HCT116 (cell line): ENCODE measurements at regions not wholly inside any gene's neighbourhood (a gene's known extent, or its start where the extent isn't known, plus 50 kb on each side); places are given as distances from the start of the nearest gene placed in this dataset.

Experiments
- ATAC-seq: fragments of 200-7000 bp; cut with Tn5 transposase; 2 replicates; pipeline ENCODE4 v1.9.1; 2020; ENCODE audit warnings: mild to moderate bottlenecking, moderate library complexity
- BruUV-seq: library from RNA; stranded (reverse); fragments of 400-500 nt; replicated peaks from 2 replicates; lab custom pipeline; 2021; lab: Mats Ljungman, UMichigan
- CTCF ChIA-PET: fragments of 300-600 bp; sonication (Branson Sonifier 250); formaldehyde crosslinking; loops from one replicate; lab custom pipeline; 2021; ENCODE audit warnings: antibody characterized with exemption; lab: Charles Lee
- POLR2A ChIA-PET: fragments of 300-600, 350-600 bp; sonication (Branson Sonifier 250); formaldehyde crosslinking; loops from one replicate; lab custom pipeline; 2021; ENCODE audit warnings: antibody characterized with exemption; lab: Charles Lee
- RAD21 ChIA-PET, 2 experiments: fragments of 300-600 bp; sonication (Branson Sonifier 250); formaldehyde crosslinking; loops; one replicate each; lab custom pipeline; 2023; ENCODE audit warnings: low total read pairs in 2 of 2; ENCODE audit not compliant: uncharacterized antibody in 2 of 2, unreplicated experiment in 2 of 2, low non-redundant PET in 1 of 2; lab: Charles Lee
- DNase-seq: peaks from one replicate; pipeline ENCODE4 v3.0.0-alpha.2; 2010; ENCODE audit warnings: low read depth, low spot score
- H2AFZ ChIP-seq: fragments of 200-600 bp; shearing (Covaris generic), sonication (generic); 2 replicates; pipeline ENCODE4 v1.6.1; 2017; ENCODE audit warnings: low read depth, mixed run types, mixed read lengths, antibody characterized with exemption, low read length; ENCODE audit not compliant: poor library complexity, severe bottlenecking
- H3K27ac ChIP-seq: 2 replicates; pipeline ENCODE4 v1.5.1; 2012; ENCODE audit warnings: low read depth, low read length
- H3K27me3 ChIP-seq: fragments of 200-600 bp; sonication (generic); 2 replicates; pipeline ENCODE4 v1.6.1; 2016; ENCODE audit warnings: mixed run types, low read length, mixed read lengths; ENCODE audit not compliant: insufficient read depth
- H3K36me3 ChIP-seq, 2 experiments: fragments of 200-500 bp in 1 of 2; fragments of 200-600 bp in 1 of 2; sonication (Bioruptor generic) in 1 of 2; sonication (generic) in 1 of 2; 2 replicates each; pipeline versions ENCODE4 v1.5.1 to v1.6.1; 2014 to 2016; ENCODE audit warnings: low read length in 2 of 2, inconsistent platforms in 1 of 2, mixed read lengths in 1 of 2, mixed run types in 1 of 2; ENCODE audit not compliant: insufficient read depth in 2 of 2, control insufficient read depth in 1 of 2
- H3K4me1 ChIP-seq, 2 experiments: fragments of 200-600 bp in 1 of 2; sonication (generic) in 1 of 2; 2 replicates each; pipeline versions ENCODE4 v1.5.1 to v1.6.1; 2012 to 2017; ENCODE audit warnings: low read length in 2 of 2, inconsistent platforms in 1 of 2, mild to moderate bottlenecking in 1 of 2, mixed read lengths in 1 of 2, mixed run types in 1 of 2, moderate library complexity in 1 of 2; ENCODE audit not compliant: insufficient read depth in 2 of 2, control insufficient read depth in 1 of 2
- H3K4me2 ChIP-seq: fragments of 200-600 bp; sonication (generic); 2 replicates; pipeline ENCODE4 v1.6.1; 2017; ENCODE audit warnings: mixed run types, low read length, mixed read lengths
- H3K4me3 ChIP-seq, 2 experiments: fragments of 200-600 bp in 1 of 2; sonication (generic) in 1 of 2; replicated peaks in 1 of 2; 2 replicates each; pipeline ENCODE4 v1.5.1; 2011 to 2016; ENCODE audit warnings: low read length in 2 of 2, control low read depth in 1 of 2, low read depth in 1 of 2, mild to moderate bottlenecking in 1 of 2, mixed read lengths in 1 of 2, mixed run types in 1 of 2
- H3K79me2 ChIP-seq: fragments of 200-600 bp; sonication (generic); 2 replicates; pipeline ENCODE4 v1.6.1; 2017; ENCODE audit warnings: mild to moderate bottlenecking, mixed run types, low read length, moderate library complexity, mixed read lengths; ENCODE audit not compliant: insufficient read depth
- H3K9ac ChIP-seq: fragments of 200-600 bp; sonication (generic); 2 replicates; pipeline ENCODE4 v1.6.1; 2016; ENCODE audit warnings: low read length, mixed read lengths
- H3K9me2 ChIP-seq: fragments of 200-600 bp; sonication (generic), shearing (Covaris generic); 2 replicates; pipeline ENCODE4 v1.6.1; 2017; ENCODE audit warnings: mixed run types, mild to moderate bottlenecking, moderate library complexity; ENCODE audit not compliant: insufficient read depth
- H3K9me3 ChIP-seq, 2 experiments: fragments of 200-500 bp in 1 of 2; fragments of 200-600 bp in 1 of 2; sonication (Bioruptor generic) in 1 of 2; sonication (generic) in 1 of 2; 2 replicates each; pipeline ENCODE4 v1.6.1; 2014 to 2017; ENCODE audit warnings: low read length in 2 of 2, mixed read lengths in 2 of 2, inconsistent platforms in 1 of 2, low read depth in 1 of 2, mild to moderate bottlenecking in 1 of 2, mixed run types in 1 of 2, moderate library complexity in 1 of 2; ENCODE audit not compliant: control insufficient read depth in 1 of 2, insufficient read depth in 1 of 2
- H4K20me1 ChIP-seq: fragments of 200-600 bp; sonication (generic), shearing (Covaris generic); 2 replicates; pipeline ENCODE4 v1.6.1; 2017; ENCODE audit warnings: mixed run types, mild to moderate bottlenecking, moderate library complexity; ENCODE audit not compliant: insufficient read depth
- CBX3 ChIP-seq: IDR thresholded peaks from 2 replicates; pipeline ENCODE4 v1.6.1; 2012; ENCODE audit warnings: low read depth
- CEBPB ChIP-seq: IDR thresholded peaks from 2 replicates; pipeline ENCODE4 v1.6.1; 2012; ENCODE audit warnings: low read depth
- ELF1 ChIP-seq: IDR thresholded peaks from 2 replicates; pipeline ENCODE4 v1.6.1; 2012; ENCODE audit warnings: low read depth, borderline replicate concordance
- EZH2 ChIP-seq: fragments of 200-600 bp; sonication (generic); IDR thresholded peaks from 2 replicates; pipeline ENCODE4 v1.6.1; 2017; ENCODE audit warnings: antibody characterized with exemption, mixed run types
- EZH2phosphoT487 ChIP-seq: fragments of 200-600 bp; IDR thresholded peaks from 2 replicates; pipeline ENCODE4 v1.6.1; 2018; ENCODE audit warnings: antibody characterized with exemption, borderline replicate concordance
- FOSL1 ChIP-seq: IDR thresholded peaks from 2 replicates; pipeline ENCODE4 v1.6.1; 2012; ENCODE audit warnings: low read depth
- POLR2A ChIP-seq: IDR thresholded peaks from 2 replicates; pipeline ENCODE4 v1.7.0; 2011; ENCODE audit warnings: borderline replicate concordance; ENCODE audit not compliant: insufficient read depth, insufficient read length; ENCODE audit errors: extremely low read depth
- RAD21 ChIP-seq: IDR thresholded peaks from 2 replicates; pipeline ENCODE4 v1.6.1; 2012; ENCODE audit warnings: low read depth, mild to moderate bottlenecking
- SIN3A ChIP-seq: IDR thresholded peaks from 2 replicates; pipeline ENCODE4 v1.6.1; 2012; ENCODE audit warnings: low read depth
- SP1 ChIP-seq: IDR thresholded peaks from 2 replicates; pipeline ENCODE4 v1.6.1; 2012; ENCODE audit warnings: low read depth
- TCF7L2 ChIP-seq: IDR thresholded peaks from 2 replicates; pipeline ENCODE4 v1.7.0; 2011; ENCODE audit warnings: borderline replicate concordance, inconsistent platforms; ENCODE audit not compliant: insufficient read depth, insufficient read length; ENCODE audit errors: extremely low read depth
- YY1 ChIP-seq: IDR thresholded peaks from 2 replicates; pipeline ENCODE4 v1.6.1; 2011; ENCODE audit warnings: low read length, low read depth, moderate library complexity, mild to moderate bottlenecking; ENCODE audit not compliant: insufficient replicate concordance; ENCODE audit errors: extremely low read depth
- ZNF274 ChIP-seq: fragments of 200-500 bp; sonication (Bioruptor generic); IDR thresholded peaks from 2 replicates; pipeline ENCODE4 v1.6.1; 2014; ENCODE audit warnings: mild to moderate bottlenecking, low read depth, low read length, inconsistent platforms
- intact Hi-C: fragments of 100-400 bp; cut with micrococcal nuclease; formaldehyde crosslinking; loops from 2 replicates; pipeline ENCODE4 v1.10.0; 2022
- TF ChIP-seq, protein P1 (sequence below): IDR thresholded peaks from 2 replicates; pipeline ENCODE4 v1.6.1; 2012; ENCODE audit warnings: low read depth
- TF ChIP-seq, protein P2 (sequence below), 3 experiments: fragments of 200-600 bp in 1 of 3; sonication (generic) in 1 of 3; IDR thresholded peaks in 2 of 3; conservative IDR thresholded peaks in 1 of 3; 2 replicates each; pipeline ENCODE4 v1.5.1; 2012 to 2017; ENCODE audit warnings: low read depth in 2 of 3, low read length in 2 of 3, antibody characterized with exemption in 1 of 3, borderline replicate concordance in 1 of 3, control low read depth in 1 of 3, mild to moderate bottlenecking in 1 of 3, mixed read lengths in 1 of 3, mixed run types in 1 of 3, moderate library complexity in 1 of 3; ENCODE audit not compliant: insufficient read depth in 1 of 3
- TF ChIP-seq, protein P3 (sequence below): IDR thresholded peaks from 2 replicates; pipeline ENCODE4 v1.6.1; 2012

DNA sequence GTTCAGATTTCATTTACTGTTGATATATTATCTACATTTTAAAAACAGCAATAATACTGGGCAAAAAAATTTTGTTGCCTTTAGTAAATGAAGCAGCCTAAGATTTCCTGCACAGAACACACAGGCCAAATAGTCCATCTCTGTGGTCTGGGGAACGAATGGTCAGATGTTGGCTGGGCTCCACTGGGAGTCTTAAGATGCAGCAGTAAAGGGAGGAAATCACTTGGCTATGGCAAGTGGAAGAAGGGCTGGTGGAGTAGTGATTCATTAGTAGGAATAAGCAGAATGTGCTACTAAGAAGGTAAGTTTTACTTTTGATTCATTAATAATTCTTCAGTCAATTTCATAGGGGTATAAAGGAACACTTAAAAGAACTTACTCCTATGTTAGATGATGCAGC is 91.1 kb upstream of the ARRDC3 start:
- H4K20me1 ChIP-seq, result no peaks in the 10 kb centered on the region
- no peaks in the 10 kb centered on the region for H3K79me2 ChIP-seq
- ChIA-PET RAD21 (no interaction called here), POLR2A (no interaction called here), CTCF (no interaction called here)
- H3K27ac ChIP-seq, result no peak overlapping the region
- no peaks in the 10 kb centered on the region for H3K9me2 ChIP-seq
- no peak for DNase-seq
- intact Hi-C loops, result no loop called here
- H3K36me3 ChIP-seq, result no peaks in the 10 kb centered on the region
- H3K4me2 ChIP-seq, result no peak overlapping the region
- H3K4me3 ChIP-seq, result no peak overlapping the region
- peaks cover 0 to 6% of the 10 kb centered on the region in 2 experiments; a peak in 1 of 4 replicates for H3K4me1 ChIP-seq
- TF ChIP-seq EZH2, result no peak
- TF ChIP-seq, protein P1, sequence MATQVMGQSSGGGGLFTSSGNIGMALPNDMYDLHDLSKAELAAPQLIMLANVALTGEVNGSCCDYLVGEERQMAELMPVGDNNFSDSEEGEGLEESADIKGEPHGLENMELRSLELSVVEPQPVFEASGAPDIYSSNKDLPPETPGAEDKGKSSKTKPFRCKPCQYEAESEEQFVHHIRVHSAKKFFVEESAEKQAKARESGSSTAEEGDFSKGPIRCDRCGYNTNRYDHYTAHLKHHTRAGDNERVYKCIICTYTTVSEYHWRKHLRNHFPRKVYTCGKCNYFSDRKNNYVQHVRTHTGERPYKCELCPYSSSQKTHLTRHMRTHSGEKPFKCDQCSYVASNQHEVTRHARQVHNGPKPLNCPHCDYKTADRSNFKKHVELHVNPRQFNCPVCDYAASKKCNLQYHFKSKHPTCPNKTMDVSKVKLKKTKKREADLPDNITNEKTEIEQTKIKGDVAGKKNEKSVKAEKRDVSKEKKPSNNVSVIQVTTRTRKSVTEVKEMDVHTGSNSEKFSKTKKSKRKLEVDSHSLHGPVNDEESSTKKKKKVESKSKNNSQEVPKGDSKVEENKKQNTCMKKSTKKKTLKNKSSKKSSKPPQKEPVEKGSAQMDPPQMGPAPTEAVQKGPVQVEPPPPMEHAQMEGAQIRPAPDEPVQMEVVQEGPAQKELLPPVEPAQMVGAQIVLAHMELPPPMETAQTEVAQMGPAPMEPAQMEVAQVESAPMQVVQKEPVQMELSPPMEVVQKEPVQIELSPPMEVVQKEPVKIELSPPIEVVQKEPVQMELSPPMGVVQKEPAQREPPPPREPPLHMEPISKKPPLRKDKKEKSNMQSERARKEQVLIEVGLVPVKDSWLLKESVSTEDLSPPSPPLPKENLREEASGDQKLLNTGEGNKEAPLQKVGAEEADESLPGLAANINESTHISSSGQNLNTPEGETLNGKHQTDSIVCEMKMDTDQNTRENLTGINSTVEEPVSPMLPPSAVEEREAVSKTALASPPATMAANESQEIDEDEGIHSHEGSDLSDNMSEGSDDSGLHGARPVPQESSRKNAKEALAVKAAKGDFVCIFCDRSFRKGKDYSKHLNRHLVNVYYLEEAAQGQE, result no peak
- no peak for TF ChIP-seq ELF1
- no peak for TF ChIP-seq FOSL1
- no peak for TF ChIP-seq POLR2A
- no peak for TF ChIP-seq RAD21
- TF ChIP-seq TCF7L2, result no peak
- no peak overlapping the region for H3K9ac ChIP-seq
- BruUV-seq, result no TSS peak
- no peaks in the 10 kb centered on the region for H3K27me3 ChIP-seq
- H2AFZ ChIP-seq, result no peak overlapping the region
- no peak for ATAC-seq
- H3K9me3 ChIP-seq, result no peaks in the 10 kb centered on the region

DNA sequence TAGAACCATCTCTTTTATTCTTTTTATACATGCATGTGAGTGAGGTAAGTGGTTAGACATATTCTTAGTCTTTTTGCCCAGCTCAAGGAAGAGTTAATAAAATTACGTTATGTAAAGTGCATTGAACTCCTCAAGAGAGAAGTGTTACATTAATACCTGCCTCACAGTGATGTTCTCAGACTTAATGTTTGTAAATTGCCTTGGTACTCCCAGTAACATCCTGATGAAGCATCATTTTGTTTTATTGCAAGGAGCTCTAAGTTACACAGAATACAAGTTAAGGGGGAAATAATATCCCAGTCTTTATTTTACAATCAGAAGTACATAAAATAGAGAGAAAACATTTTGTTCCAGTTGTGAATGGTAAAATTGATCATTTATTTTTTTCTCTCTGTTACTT is 89.5 kb upstream of the ARRDC3 start:
- BruUV-seq, result no TSS peak
- CTCF ChIA-PET, result no interaction called here
- TF ChIP-seq POLR2A (no peak), SIN3A (no peak), FOSL1 (no peak), TCF7L2 (no peak), YY1 (no peak), CEBPB (no peak), CBX3 (no peak), EZH2phosphoT487 (no peak), ZNF274 (no peak), EZH2 (no peak), SP1 (no peak)
- TF ChIP-seq, protein P2, sequence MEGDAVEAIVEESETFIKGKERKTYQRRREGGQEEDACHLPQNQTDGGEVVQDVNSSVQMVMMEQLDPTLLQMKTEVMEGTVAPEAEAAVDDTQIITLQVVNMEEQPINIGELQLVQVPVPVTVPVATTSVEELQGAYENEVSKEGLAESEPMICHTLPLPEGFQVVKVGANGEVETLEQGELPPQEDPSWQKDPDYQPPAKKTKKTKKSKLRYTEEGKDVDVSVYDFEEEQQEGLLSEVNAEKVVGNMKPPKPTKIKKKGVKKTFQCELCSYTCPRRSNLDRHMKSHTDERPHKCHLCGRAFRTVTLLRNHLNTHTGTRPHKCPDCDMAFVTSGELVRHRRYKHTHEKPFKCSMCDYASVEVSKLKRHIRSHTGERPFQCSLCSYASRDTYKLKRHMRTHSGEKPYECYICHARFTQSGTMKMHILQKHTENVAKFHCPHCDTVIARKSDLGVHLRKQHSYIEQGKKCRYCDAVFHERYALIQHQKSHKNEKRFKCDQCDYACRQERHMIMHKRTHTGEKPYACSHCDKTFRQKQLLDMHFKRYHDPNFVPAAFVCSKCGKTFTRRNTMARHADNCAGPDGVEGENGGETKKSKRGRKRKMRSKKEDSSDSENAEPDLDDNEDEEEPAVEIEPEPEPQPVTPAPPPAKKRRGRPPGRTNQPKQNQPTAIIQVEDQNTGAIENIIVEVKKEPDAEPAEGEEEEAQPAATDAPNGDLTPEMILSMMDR (IDR thresholded peaks at IDR 0.05 in 2 of 3, conservative IDR thresholded peaks at IDR 0.05 in 1 of 3; ENCODE audit: borderline replicate concordance in 1 of 3, insufficient read depth in 1 of 3, low read depth in 2 of 3, low read length in 2 of 3), result no peak
- TF ChIP-seq, protein P3, sequence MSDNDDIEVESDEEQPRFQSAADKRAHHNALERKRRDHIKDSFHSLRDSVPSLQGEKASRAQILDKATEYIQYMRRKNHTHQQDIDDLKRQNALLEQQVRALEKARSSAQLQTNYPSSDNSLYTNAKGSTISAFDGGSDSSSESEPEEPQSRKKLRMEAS, result no peak

More for the DNA sequence above, 89.5 kb upstream of the ARRDC3 start:
- intact Hi-C loops, result no loop called here
- H3K4me3 ChIP-seq, result no peak overlapping the region
- peaks cover 0 to 11% of the 10 kb centered on the region in 2 experiments; a peak in 1 of 4 replicates for H3K4me1 ChIP-seq
- H3K9me3 ChIP-seq, result no peaks in the 10 kb centered on the region
- H4K20me1 ChIP-seq, result no peaks in the 10 kb centered on the region
- no peak overlapping the region for H3K9ac ChIP-seq
- no peaks in the 10 kb centered on the region for H3K36me3 ChIP-seq
- ChIA-PET POLR2A (no interaction called here), RAD21 (no interaction called here)
- ATAC-seq, result no peak
- no peak overlapping the region for H2AFZ ChIP-seq
- H3K27me3 ChIP-seq, result no peaks in the 10 kb centered on the region
- no peak overlapping the region for H3K4me2 ChIP-seq
- no peaks in the 10 kb centered on the region for H3K79me2 ChIP-seq
- no peak overlapping the region for H3K27ac ChIP-seq
- DNase-seq, result no peak
- no peaks in the 10 kb centered on the region for H3K9me2 ChIP-seq
